Cardiac muscle cell (in vitro differentiated cells and primary cell): ENCODE measurements at regions not wholly inside any gene's neighbourhood (a gene's known extent, or its start where the extent isn't known, plus 50 kb on each side); places are given as distances from the start of the nearest gene placed in this dataset.
"Not testable (repeated sequence)": the region's sequence is repeated elsewhere in the genome, so short reads cannot be mapped to it uniquely, and the experiment has no call there.

Experiments used
- DNase-seq, 2 donors: peaks; one replicate each; pipeline versions ENCODE4 v3.0.0 to v3.0.0-alpha.2; 2010 to 2017; ENCODE audit warnings: low read depth in 1 of 2, low spot score in 1 of 2
- H3K27ac ChIP-seq: fragments of 200-600 bp; sonication (generic); 2 replicates; pipeline ENCODE4 v1.5.1; 2016
- H3K27me3 ChIP-seq: fragments of 200-600 bp; sonication (generic); 2 replicates; pipeline ENCODE4 v1.6.0; 2016; ENCODE audit warnings: control low read depth
- H3K36me3 ChIP-seq: fragments of 200-600 bp; sonication (generic); 2 replicates; pipeline ENCODE4 v1.5.1; 2016; ENCODE audit warnings: control low read depth
- H3K4me1 ChIP-seq: fragments of 200-600 bp; sonication (generic); 2 replicates; pipeline ENCODE4 v1.8.1; 2017; ENCODE audit warnings: low read depth, mild to moderate bottlenecking, mixed run types
- H3K4me3 ChIP-seq: fragments of 200-600 bp; sonication (generic); 2 replicates; pipeline ENCODE4 v1.5.1; 2016; ENCODE audit warnings: mild to moderate bottlenecking
- H3K9me3 ChIP-seq: fragments of 200-600 bp; sonication (generic); 2 replicates; pipeline ENCODE4 v1.5.1; 2017; ENCODE audit warnings: low read depth, mild to moderate bottlenecking, control low read depth
- TF ChIP-seq, protein P1 (sequence below): IDR thresholded peaks from 2 replicates; pipeline ENCODE4 v1.5.1; 2012; ENCODE audit warnings: low read depth, mild to moderate bottlenecking, low read length

DNA sequence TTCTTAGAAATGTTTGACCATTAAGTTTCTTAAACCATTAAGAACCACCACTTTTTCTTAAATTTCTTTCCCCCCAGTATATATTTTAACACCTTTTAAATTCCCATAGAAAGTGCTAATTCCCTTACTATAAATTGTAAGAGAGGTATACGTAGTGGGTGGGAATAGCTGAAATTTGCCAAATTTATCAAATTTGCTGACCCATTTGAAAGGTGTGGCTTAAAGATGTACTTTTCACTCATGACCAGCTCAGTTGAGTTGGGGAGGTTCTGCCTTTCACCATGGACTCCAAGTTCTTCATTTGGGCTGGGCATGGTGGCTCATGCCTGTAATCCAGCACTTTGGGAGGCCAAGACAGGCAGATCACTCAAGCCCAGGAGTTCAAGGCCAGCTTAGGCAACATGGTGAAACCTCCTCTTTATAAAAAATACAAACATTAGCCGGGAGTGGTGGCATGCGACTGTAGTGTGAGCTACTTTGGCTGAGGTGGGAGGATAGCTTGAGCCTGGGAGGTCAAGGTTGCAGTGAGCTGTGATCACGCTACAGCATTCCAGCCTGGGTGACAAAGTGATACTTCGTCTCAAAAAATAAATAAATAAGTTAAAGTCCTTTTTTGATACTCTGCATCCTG is 133.2 kb downstream of the MRPL57 start:
- no peaks in the 10 kb centered on the region for H3K9me3 ChIP-seq
- no peaks in the 10 kb centered on the region for H3K4me1 ChIP-seq
- no peak for DNase-seq
- TF ChIP-seq, protein P1, sequence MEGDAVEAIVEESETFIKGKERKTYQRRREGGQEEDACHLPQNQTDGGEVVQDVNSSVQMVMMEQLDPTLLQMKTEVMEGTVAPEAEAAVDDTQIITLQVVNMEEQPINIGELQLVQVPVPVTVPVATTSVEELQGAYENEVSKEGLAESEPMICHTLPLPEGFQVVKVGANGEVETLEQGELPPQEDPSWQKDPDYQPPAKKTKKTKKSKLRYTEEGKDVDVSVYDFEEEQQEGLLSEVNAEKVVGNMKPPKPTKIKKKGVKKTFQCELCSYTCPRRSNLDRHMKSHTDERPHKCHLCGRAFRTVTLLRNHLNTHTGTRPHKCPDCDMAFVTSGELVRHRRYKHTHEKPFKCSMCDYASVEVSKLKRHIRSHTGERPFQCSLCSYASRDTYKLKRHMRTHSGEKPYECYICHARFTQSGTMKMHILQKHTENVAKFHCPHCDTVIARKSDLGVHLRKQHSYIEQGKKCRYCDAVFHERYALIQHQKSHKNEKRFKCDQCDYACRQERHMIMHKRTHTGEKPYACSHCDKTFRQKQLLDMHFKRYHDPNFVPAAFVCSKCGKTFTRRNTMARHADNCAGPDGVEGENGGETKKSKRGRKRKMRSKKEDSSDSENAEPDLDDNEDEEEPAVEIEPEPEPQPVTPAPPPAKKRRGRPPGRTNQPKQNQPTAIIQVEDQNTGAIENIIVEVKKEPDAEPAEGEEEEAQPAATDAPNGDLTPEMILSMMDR, result no peak
- no peaks in the 10 kb centered on the region for H3K27me3 ChIP-seq
- H3K27ac ChIP-seq, result no peak overlapping the region
- no peaks in the 10 kb centered on the region for H3K36me3 ChIP-seq
- no peak overlapping the region for H3K4me3 ChIP-seq

DNA sequence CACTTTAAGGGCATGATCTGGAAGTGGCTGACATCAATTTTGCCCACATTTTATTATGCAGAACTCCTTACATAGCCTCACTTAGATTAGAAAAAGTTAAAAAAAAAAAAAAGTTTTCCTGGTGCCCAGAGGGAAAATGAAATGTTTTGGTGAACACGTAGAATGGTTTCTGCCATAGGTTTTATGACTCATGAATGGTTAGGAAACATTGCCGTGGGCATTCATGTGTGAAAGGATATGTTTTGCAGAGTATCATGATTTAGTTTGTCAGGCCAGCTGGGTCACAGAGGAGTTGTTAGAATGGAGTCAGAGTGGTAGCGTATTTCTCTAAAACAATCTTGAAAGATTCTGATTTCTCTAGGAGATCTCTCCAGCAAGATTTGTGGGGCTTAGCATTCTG is 133.8 kb downstream of the MRPL57 start:
- Histone ChIP-seq H3K4me1 (no peaks in the 10 kb centered on the region), H3K4me3 (no peak overlapping the region), H3K36me3 (no peaks in the 10 kb centered on the region), H3K27ac (no peak overlapping the region), H3K9me3 (no peaks in the 10 kb centered on the region), H3K27me3 (no peaks in the 10 kb centered on the region)
- TF ChIP-seq, protein P1, result no peak
- DNase-seq, result no peak

DNA sequence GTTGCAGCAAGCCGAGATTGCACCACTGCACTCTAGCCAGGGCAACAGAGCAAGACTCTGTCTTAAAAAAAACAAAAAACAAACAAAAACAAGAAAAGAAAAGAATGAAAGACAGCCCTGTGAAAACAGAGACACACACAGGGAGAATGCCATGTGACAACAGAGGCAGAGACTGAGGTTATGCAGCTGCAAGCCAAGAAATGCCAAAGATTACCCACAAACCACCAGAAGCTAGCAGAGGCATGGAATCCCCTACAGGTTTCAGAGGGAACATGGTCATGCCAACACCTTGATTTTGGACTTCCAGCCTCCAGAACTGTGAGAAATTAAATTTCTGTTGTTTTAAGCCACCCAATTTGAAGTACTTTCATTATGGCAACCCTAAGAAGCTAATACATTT is 138.5 kb downstream of the MRPL57 start:
- H3K4me3 ChIP-seq, DNase-seq, H3K27ac ChIP-seq, H3K36me3 ChIP-seq, H3K9me3 ChIP-seq, H3K27me3 ChIP-seq, H3K4me1 ChIP-seq: not testable (repeated sequence)

DNA sequence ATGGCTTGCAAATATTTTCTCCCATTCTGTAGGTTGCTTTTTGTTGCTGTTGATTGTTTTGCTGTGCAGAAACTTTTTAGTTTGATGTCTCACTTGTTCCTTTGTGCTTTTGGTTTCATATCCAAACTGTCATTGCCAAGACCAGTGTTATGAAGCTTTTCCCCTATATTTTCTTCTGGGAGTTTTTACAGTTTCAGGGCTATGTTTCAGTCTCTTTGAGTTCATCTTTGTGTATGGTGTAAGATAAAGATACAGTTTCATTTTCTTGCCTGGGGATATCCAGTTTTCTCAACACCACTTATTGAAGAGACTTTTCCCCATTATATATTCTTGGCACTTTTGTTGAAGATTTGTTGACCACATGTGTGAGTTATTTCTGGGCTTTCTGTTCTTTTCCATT is 139.9 kb downstream of the MRPL57 start:
- Histone ChIP-seq H3K4me3 (no peak overlapping the region), H3K4me1 (no peaks in the 10 kb centered on the region), H3K27me3 (no peaks in the 10 kb centered on the region), H3K27ac (no peak overlapping the region), H3K9me3 (no peaks in the 10 kb centered on the region), H3K36me3 (no peaks in the 10 kb centered on the region)
- TF ChIP-seq, protein P1, result no peak
- no peak for DNase-seq

DNA sequence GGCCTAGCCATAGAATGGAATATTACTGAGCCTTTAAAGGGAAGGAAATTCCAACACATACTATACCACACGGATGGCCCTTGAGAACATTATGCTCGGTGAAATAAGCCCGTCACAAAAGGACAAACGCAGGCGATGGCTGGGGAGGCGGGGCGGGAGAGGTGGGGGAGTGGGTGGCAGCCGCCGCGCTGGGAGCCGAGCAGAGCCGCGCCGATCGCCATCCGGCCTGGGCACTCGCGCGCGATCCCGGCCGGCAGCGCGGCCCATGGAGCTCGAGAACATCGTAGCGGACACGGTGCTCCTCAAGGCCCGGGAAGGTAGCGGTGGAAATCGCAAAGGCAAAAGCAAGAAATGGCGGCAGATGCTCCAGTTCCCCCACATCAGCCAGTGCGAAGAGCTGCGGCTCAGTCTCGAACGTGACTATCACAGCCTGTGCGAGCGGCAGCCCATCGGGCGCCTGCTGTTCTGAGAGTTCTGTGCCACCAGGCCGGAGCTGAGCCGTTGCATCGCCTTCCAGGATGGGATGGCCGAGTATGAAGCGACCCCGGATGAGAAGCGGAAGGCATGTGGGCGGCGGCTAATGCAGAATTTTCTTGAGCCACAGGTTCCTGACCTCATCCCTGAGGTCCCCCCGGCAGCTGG is 140.1 kb downstream of the ZDHHC20 start:
- H3K27ac ChIP-seq, result no peak overlapping the region
- peaks cover under 1% of the 10 kb centered on the region for H3K27me3 ChIP-seq
- DNase-seq, result peak in 1 of 2 donors; percentile 37
- H3K4me1 ChIP-seq, result no peaks in the 10 kb centered on the region
- H3K4me3 ChIP-seq, result no peak overlapping the region
- TF ChIP-seq, protein P1, result no peak
- H3K9me3 ChIP-seq, result no peaks in the 10 kb centered on the region
- no peaks in the 10 kb centered on the region for H3K36me3 ChIP-seq

DNA sequence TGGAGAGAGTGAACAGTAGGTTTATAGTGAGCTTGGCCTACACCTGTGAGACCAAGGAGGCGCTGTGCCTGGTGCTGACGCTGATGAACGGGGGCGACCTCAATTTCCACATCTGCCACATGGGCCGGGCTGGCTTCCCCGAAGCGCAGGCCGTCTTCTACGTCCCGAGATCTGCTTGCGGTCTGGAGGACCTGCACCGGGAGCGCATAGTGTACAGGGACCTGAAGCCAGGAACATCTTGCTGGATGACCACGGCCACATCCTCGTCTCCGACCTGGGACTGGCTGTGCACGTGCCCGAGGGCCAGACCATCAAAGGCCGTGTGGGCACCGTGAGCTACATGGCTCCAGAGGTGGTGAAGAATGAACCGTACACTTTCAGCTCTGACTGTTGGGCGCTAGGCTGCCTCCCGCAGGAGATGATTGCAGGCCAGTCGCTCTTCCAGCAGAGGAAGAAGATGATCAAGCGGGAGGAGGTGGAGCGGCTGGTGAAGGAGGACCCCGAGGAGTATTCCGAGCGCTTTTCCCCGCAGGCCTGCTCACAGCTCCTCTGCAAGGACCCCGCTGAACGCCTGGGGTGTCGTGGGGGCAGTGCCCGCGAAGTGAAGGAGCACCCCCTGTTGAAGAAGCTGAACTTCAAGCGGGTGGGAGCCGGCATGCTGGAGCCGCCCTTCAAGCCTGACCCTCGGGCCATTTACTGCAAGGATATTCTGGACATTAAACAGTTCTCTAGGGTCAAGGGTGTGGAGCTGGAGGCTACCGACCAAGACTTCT is 139.0 kb downstream of the ZDHHC20 start:
- H3K9me3 ChIP-seq, result no peaks in the 10 kb centered on the region
- no peak overlapping the region for H3K27ac ChIP-seq
- DNase-seq, result no peak
- H3K4me3 ChIP-seq, result no peak overlapping the region
- TF ChIP-seq, protein P1, result no peak
- H3K27me3 ChIP-seq, result peaks cover 11% of the 10 kb centered on the region
- no peaks in the 10 kb centered on the region for H3K4me1 ChIP-seq
- H3K36me3 ChIP-seq, result no peaks in the 10 kb centered on the region
